ENCODE measurements at regions not wholly inside any gene's neighbourhood (a gene's known extent, or its start where the extent isn't known, plus 50 kb on each side); places are given as distances from the start of the nearest gene placed in this dataset.

- TF ChIP-seq JUNB (IDR thresholded peaks at IDR 0.05; ENCODE audit: unreplicated experiment) (no peak), CREB1 (CRISPR knock-in tag; IDR thresholded peaks at IDR 0.05; ENCODE audit: low read depth) (no peak), ETS1 (IDR thresholded peaks at IDR 0.05) (no peak), NANOG (IDR thresholded peaks at IDR 0.05; ENCODE audit: borderline replicate concordance) (no peak), POLR2AphosphoS5 (IDR thresholded peaks at IDR 0.05; ENCODE audit: low read depth) (no peak), EZH2phosphoT487 (IDR thresholded peaks at IDR 0.05; ENCODE audit: unreplicated experiment) (no peak), CTCF (conservative IDR thresholded peaks at IDR 0.05; ENCODE audit: low read depth in 2 of 2) (no peak), ZNF462 (CRISPR knock-in tag; IDR thresholded peaks at IDR 0.05) (no peak), ZNF114 (CRISPR knock-in tag; IDR thresholded peaks at IDR 0.05) (no peak), EZH2 (IDR thresholded peaks at IDR 0.05; ENCODE audit: low read depth, unreplicated experiment) (no peak), STAT1 (IDR thresholded peaks at IDR 0.05; ENCODE audit: unreplicated experiment) (no peak), ZNF331 (CRISPR knock-in tag; IDR thresholded peaks at IDR 0.05; ENCODE audit: low read depth) (no peak), REST (IDR thresholded peaks at IDR 0.05; ENCODE audit: unreplicated experiment) (no peak)
- no peak for ATAC-seq
- H3K9me3 Mint-ChIP-seq: peaks cover 24% of the 10 kb centered on the region
These were observed 60.6 kb upstream of the EMB start for GRCh38 chr5:50501491-50502228.

More at GRCh38 chr5:50501491-50502228, 60.6 kb upstream of the EMB start:
- no peak overlapping the region for H3K4me3 ChIP-seq
- H3K27ac Mint-ChIP-seq: no peak overlapping the region
- no peaks in the 10 kb centered on the region for H3K27me3 Mint-ChIP-seq (ENCODE audit: insufficient read depth, low read depth, poor library complexity)
- no peak overlapping the region for H3K27ac ChIP-seq (ENCODE audit: low read depth)
- peaks cover 5% of the 10 kb centered on the region; the same call in 1 of the 3 replicates for H3K36me3 Mint-ChIP-seq (ENCODE audit: low read depth)
- H3K36me3 ChIP-seq (ENCODE audit: insufficient read depth): no peaks in the 10 kb centered on the region
- no peaks in the 10 kb centered on the region for H3K27me3 ChIP-seq (ENCODE audit: insufficient read depth)
- H3K4me2 ChIP-seq: no peak overlapping the region
- H3K9me2 ChIP-seq (ENCODE audit: insufficient read depth): no peaks in the 10 kb centered on the region
- H3K79me2 ChIP-seq (replicated peaks; ENCODE audit: insufficient read depth): no peaks in the 10 kb centered on the region
- H3K4me1 ChIP-seq (ENCODE audit: insufficient read depth): no peaks in the 10 kb centered on the region
- H3K4me1 Mint-ChIP-seq: no peaks in the 10 kb centered on the region
- no peak for DNase-seq (ENCODE audit: low spot score)
- H3K4me3 Mint-ChIP-seq: no peak overlapping the region
- no peaks in the 10 kb centered on the region for H3F3A ChIP-seq (replicated peaks; ENCODE audit: low read depth)
- no peaks in the 10 kb centered on the region for H4K20me1 ChIP-seq (replicated peaks; ENCODE audit: insufficient read depth)
- H2AFZ ChIP-seq: no peak overlapping the region
